Smooth muscle cell (in vitro differentiated cells): ENCODE measurements at regions not wholly inside any gene's neighbourhood (a gene's known extent, or its start where the extent isn't known, plus 50 kb on each side); places are given as distances from the start of the nearest gene placed in this dataset.

ENCODE experiments used
- DNase-seq: peaks from one replicate; lab custom pipeline; 2025; ENCODE audit not compliant: unreplicated experiment; lab: John Stamatoyannopoulos, UW
- H2AFZ ChIP-seq: fragments of 200-600 bp; sonication (generic); 2 replicates; pipeline ENCODE4 v1.6.0; 2016; ENCODE audit warnings: antibody characterized with exemption, low read depth, mild to moderate bottlenecking
- H3F3A ChIP-seq: fragments of 200-600 bp; sonication (generic); 2 replicates; pipeline ENCODE4 v1.6.0; 2017; ENCODE audit warnings: antibody characterized with exemption, low read depth
- H3K27ac ChIP-seq: fragments of 200-600 bp; sonication (generic); 2 replicates; pipeline ENCODE4 v1.5.1; 2016; ENCODE audit warnings: low read depth, mild to moderate bottlenecking
- H3K27me3 ChIP-seq: fragments of 200-600 bp; sonication (generic); 2 replicates; pipeline ENCODE4 v1.6.1; 2016; ENCODE audit warnings: low read depth, mild to moderate bottlenecking
- H3K36me3 ChIP-seq: fragments of 200-600 bp; sonication (generic); 2 replicates; pipeline ENCODE4 v1.5.1; 2016; ENCODE audit warnings: low read depth
- H3K4me1 ChIP-seq: fragments of 200-600 bp; sonication (generic); 2 replicates; pipeline ENCODE4 v1.5.1; 2016; ENCODE audit warnings: low read depth
- H3K4me2 ChIP-seq: fragments of 200-600 bp; sonication (generic); 2 replicates; pipeline ENCODE4 v1.6.0; 2016; ENCODE audit warnings: mild to moderate bottlenecking
- H3K4me3 ChIP-seq: fragments of 200-600 bp; sonication (generic); 2 replicates; pipeline ENCODE4 v1.5.1; 2016; ENCODE audit warnings: mild to moderate bottlenecking
- H3K79me2 ChIP-seq: fragments of 200-600 bp; sonication (generic); 2 replicates; pipeline ENCODE4 v1.6.0; 2016; ENCODE audit warnings: low read depth, mild to moderate bottlenecking
- H3K9ac ChIP-seq: fragments of 200-600 bp; sonication (generic); 2 replicates; pipeline ENCODE4 v1.6.0; 2016; ENCODE audit warnings: low read depth
- H3K9me3 ChIP-seq: fragments of 200-600 bp; sonication (generic); replicated peaks from 2 replicates; pipeline ENCODE4 v1.5.1; 2016; ENCODE audit warnings: low read depth
- H4K20me1 ChIP-seq: fragments of 200-600 bp; sonication (generic); 2 replicates; pipeline ENCODE4 v1.6.0; 2016; ENCODE audit warnings: low read depth
- WGBS: methylation state at CpG from one replicate; pipeline ENCODE4 v1.1.7; 2016; ENCODE audit warnings: low lambda C conversion rate; 5-methylcytosine and 5-hydroxymethylcytosine counted together
- TF ChIP-seq, protein P1 (sequence below): fragments of 200-600 bp; sonication (generic); IDR thresholded peaks from 2 replicates; pipeline ENCODE4 v1.5.1; 2017; ENCODE audit warnings: borderline replicate concordance, mild to moderate bottlenecking, antibody characterized with exemption; ENCODE audit not compliant: insufficient read depth, poor library complexity, severe bottlenecking

DNA sequence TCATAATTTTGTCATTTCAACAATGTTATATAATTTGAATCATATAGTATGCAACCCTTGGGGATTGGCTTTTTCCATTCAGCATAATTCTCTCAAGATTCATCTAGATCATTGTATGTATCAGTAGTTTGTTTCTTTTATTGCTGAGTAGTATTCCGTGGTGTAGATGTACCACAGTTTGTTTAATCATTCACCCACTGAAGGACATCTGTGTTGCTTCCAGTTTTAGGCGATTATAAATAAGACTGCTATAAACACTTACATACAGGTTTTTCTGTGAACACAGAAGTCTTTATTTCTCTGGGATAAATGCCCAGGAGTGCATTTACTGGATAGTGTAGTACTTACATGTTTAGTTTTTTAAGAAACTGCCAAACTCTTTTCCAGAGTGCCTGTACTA lies 374.1 kb downstream of the DEPDC1B start:
- WGBS, result 94% methylated on average over 2 of the region's 2 CpGs
- Histone ChIP-seq H3F3A (no peaks in the 10 kb centered on the region), H3K9ac (no peak overlapping the region), H3K36me3 (no peaks in the 10 kb centered on the region), H3K27me3 (no peaks in the 10 kb centered on the region), H3K4me2 (no peak overlapping the region), H3K79me2 (no peaks in the 10 kb centered on the region), H3K9me3 (no peaks in the 10 kb centered on the region), H4K20me1 (no peaks in the 10 kb centered on the region), H3K4me1 (peaks cover 17% of the 10 kb centered on the region), H2AFZ (no peak overlapping the region), H3K4me3 (no peak overlapping the region), H3K27ac (no peak overlapping the region)
- no peak for DNase-seq
- TF ChIP-seq, protein P1, sequence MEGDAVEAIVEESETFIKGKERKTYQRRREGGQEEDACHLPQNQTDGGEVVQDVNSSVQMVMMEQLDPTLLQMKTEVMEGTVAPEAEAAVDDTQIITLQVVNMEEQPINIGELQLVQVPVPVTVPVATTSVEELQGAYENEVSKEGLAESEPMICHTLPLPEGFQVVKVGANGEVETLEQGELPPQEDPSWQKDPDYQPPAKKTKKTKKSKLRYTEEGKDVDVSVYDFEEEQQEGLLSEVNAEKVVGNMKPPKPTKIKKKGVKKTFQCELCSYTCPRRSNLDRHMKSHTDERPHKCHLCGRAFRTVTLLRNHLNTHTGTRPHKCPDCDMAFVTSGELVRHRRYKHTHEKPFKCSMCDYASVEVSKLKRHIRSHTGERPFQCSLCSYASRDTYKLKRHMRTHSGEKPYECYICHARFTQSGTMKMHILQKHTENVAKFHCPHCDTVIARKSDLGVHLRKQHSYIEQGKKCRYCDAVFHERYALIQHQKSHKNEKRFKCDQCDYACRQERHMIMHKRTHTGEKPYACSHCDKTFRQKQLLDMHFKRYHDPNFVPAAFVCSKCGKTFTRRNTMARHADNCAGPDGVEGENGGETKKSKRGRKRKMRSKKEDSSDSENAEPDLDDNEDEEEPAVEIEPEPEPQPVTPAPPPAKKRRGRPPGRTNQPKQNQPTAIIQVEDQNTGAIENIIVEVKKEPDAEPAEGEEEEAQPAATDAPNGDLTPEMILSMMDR, result no peak

DNA sequence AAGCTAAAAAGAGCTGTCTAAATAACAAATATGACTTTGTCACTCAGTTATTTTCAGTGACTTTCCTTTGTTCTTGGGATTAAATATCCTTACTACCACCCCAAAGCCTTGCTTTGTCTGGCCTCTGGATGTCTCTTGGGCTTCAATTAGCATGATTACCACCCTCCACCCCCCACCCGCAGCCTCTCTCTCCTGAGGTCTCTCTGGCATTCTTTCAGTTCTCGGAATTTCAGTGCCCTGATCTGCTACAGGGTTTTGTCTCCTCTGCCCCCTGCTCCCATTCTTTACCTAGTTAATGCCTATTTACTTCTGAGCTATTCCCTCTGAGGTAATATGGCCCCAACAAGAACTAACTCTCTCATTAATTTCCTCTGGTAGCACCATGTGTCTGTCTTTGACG lies 376.4 kb downstream of the DEPDC1B start:
- WGBS, result 59% methylated on average over 3 of the region's 3 CpGs
- Histone ChIP-seq H3K36me3 (no peaks in the 10 kb centered on the region), H3K27me3 (no peaks in the 10 kb centered on the region), H3K4me3 (no peak overlapping the region), H3K27ac (no peak overlapping the region), H3K79me2 (no peaks in the 10 kb centered on the region), H3K4me1 (peaks cover 17% of the 10 kb centered on the region), H3K4me2 (no peak overlapping the region), H3F3A (no peaks in the 10 kb centered on the region), H3K9me3 (no peaks in the 10 kb centered on the region), H3K9ac (no peak overlapping the region), H2AFZ (no peak overlapping the region), H4K20me1 (no peaks in the 10 kb centered on the region)
- TF ChIP-seq, protein P1, result no peak
- DNase-seq, result no peak

DNA sequence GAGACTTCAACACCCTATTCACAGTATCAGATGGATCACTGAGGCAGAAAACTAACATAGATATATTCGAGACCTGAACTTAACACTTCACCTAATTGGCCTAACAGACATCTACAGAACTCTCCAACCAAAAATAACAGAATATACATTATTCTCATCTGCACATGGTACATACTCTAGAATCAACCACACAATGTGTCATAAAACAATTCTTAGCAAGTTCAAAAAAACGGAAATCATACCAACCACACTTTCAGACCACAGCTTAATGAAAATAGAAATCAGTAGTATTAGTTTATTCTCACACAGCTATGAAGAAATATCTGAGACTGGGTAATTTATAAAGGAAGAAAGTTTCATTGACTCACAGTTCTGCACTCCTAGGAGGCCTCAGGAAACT lies 387.9 kb downstream of the DEPDC1B start:
- Histone ChIP-seq H2AFZ (no peak overlapping the region), H3F3A (no peaks in the 10 kb centered on the region), H4K20me1 (no peaks in the 10 kb centered on the region), H3K9ac (no peak overlapping the region), H3K79me2 (no peaks in the 10 kb centered on the region), H3K9me3 (no peaks in the 10 kb centered on the region), H3K4me2 (no peak overlapping the region), H3K4me1 (no peaks in the 10 kb centered on the region), H3K27me3 (no peaks in the 10 kb centered on the region), H3K36me3 (no peaks in the 10 kb centered on the region), H3K27ac (no peak overlapping the region), H3K4me3 (no peak overlapping the region)
- 92% methylated on average over 2 of the region's 2 CpGs for WGBS
- DNase-seq, result no peak
- TF ChIP-seq, protein P1, result no peak

DNA sequence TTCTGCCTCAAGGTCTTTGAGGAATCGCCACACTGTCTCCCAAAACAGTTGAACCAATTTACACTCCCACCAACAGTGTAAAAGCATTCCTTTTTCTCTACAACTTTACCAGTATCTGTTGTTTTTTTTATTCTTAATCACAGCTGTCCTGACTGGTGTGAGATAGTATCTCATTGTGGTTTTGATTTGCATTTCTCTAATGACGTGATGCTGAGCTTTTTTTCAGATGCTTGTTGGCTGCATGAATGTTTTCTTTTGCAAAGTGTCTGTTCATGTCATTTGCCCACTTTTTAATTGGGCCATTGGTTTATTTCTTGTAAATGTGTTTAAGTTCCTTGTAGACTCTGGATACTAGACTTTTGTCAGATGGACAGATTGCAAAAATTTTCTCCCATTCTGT lies 400.0 kb downstream of the DEPDC1B start:
- Histone ChIP-seq H3K36me3 (no peaks in the 10 kb centered on the region), H3K4me2 (no peak overlapping the region), H3K27ac (no peak overlapping the region), H3K4me1 (no peaks in the 10 kb centered on the region), H4K20me1 (no peaks in the 10 kb centered on the region), H3K9me3 (no peaks in the 10 kb centered on the region), H2AFZ (no peak overlapping the region), H3K4me3 (no peak overlapping the region), H3K79me2 (no peaks in the 10 kb centered on the region), H3K9ac (no peak overlapping the region), H3F3A (no peaks in the 10 kb centered on the region), H3K27me3 (no peaks in the 10 kb centered on the region)
- WGBS, result 69% methylated on average over 2 of the region's 2 CpGs
- DNase-seq, result no peak
- TF ChIP-seq, protein P1, result no peak
